GM23338 (cell line): ENCODE measurements at regions not wholly inside any gene's neighbourhood (a gene's known extent, or its start where the extent isn't known, plus 50 kb on each side); places are given as distances from the start of the nearest gene placed in this dataset.
"Not testable (repeated sequence)": the region's sequence is repeated elsewhere in the genome, so short reads cannot be mapped to it uniquely, and the experiment has no call there.

Source experiments
- ATAC-seq: fragments of 200-7000 bp; cut with Tn5 transposase; 3 replicates; pipeline ENCODE4 v1.9.1; 2020
- DNase-seq: peaks from one replicate; pipeline ENCODE4 v3.0.0-alpha.2; 2015; ENCODE audit warnings: low spot score
- H2AFZ ChIP-seq: fragments of 200-600 bp; sonication (generic); 2 replicates; pipeline ENCODE4 v1.8.0; 2016; ENCODE audit warnings: antibody characterized with exemption, mild to moderate bottlenecking, moderate library complexity
- H3F3A ChIP-seq: fragments of 200-600 bp; sonication (generic); replicated peaks from 2 replicates; pipeline ENCODE4 v1.8.0; 2017; ENCODE audit warnings: antibody characterized with exemption, mixed run types, low read depth
- H3K27ac ChIP-seq: fragments of 200-600 bp; sonication (generic); 2 replicates; pipeline ENCODE4 v1.6.1; 2016; ENCODE audit warnings: low read depth
- H3K27me3 ChIP-seq: fragments of 200-600 bp; sonication (generic); 2 replicates; pipeline ENCODE4 v1.8.0; 2016; ENCODE audit warnings: mild to moderate bottlenecking, mixed run types, moderate library complexity; ENCODE audit not compliant: insufficient read depth
- H3K36me3 ChIP-seq: fragments of 200-600 bp; sonication (generic); 2 replicates; pipeline ENCODE4 v1.8.0; 2016; ENCODE audit warnings: mild to moderate bottlenecking; ENCODE audit not compliant: insufficient read depth
- H3K4me1 ChIP-seq: fragments of 200-600 bp; sonication (generic); 2 replicates; pipeline ENCODE4 v1.8.0; 2016; ENCODE audit warnings: mild to moderate bottlenecking, moderate library complexity; ENCODE audit not compliant: insufficient read depth
- H3K4me2 ChIP-seq: fragments of 200-600 bp; sonication (generic); 2 replicates; pipeline ENCODE4 v1.7.1; 2017; ENCODE audit warnings: mixed run types
- H3K4me3 ChIP-seq: fragments of 200-600 bp; sonication (generic); 2 replicates; pipeline ENCODE4 v1.6.1; 2016; ENCODE audit warnings: mixed run types
- H3K79me2 ChIP-seq: fragments of 200-600 bp; sonication (generic); replicated peaks from 2 replicates; pipeline ENCODE4 v1.8.0; 2017; ENCODE audit warnings: mild to moderate bottlenecking; ENCODE audit not compliant: insufficient read depth
- H3K9me2 ChIP-seq: fragments of 200-600 bp; sonication (generic); 2 replicates; pipeline ENCODE4 v1.8.0; 2017; ENCODE audit not compliant: insufficient read depth
- H4K20me1 ChIP-seq: fragments of 200-600 bp; sonication (generic); replicated peaks from 2 replicates; pipeline ENCODE4 v1.8.0; 2017; ENCODE audit warnings: mild to moderate bottlenecking; ENCODE audit not compliant: insufficient read depth
- H3K27ac Mint-ChIP-seq: 2 replicates; pipeline ENCODE4 v1.8.0; 2020; ENCODE audit warnings: inconsistent platforms, mild to moderate bottlenecking, moderate library complexity, mixed read lengths
- H3K27me3 Mint-ChIP-seq: 3 replicates; pipeline ENCODE4 v1.8.0; 2022; ENCODE audit warnings: low read depth, mild to moderate bottlenecking, moderate library complexity, mixed read lengths, inconsistent platforms; ENCODE audit not compliant: insufficient read depth, poor library complexity
- H3K36me3 Mint-ChIP-seq: 3 replicates; pipeline ENCODE4 v1.8.0; 2021; ENCODE audit warnings: low read depth, mild to moderate bottlenecking, inconsistent platforms, moderate library complexity, mixed read lengths
- H3K4me1 Mint-ChIP-seq: 3 replicates; pipeline ENCODE4 v1.8.0; 2020; ENCODE audit warnings: mild to moderate bottlenecking, inconsistent platforms, mixed read lengths
- H3K4me3 Mint-ChIP-seq: 3 replicates; pipeline ENCODE4 v1.8.0; 2021; ENCODE audit warnings: moderate library complexity, mild to moderate bottlenecking, inconsistent platforms, mixed read lengths
- H3K9me3 Mint-ChIP-seq: 3 replicates; pipeline ENCODE4 v1.8.0; 2020; ENCODE audit warnings: moderate library complexity, mild to moderate bottlenecking, inconsistent platforms, mixed read lengths

GRCh38 chr15:21324720-21325460, 115.4 kb downstream of the POTEB3 start:
- H3K79me2 ChIP-seq, H3K36me3 Mint-ChIP-seq, H3K36me3 ChIP-seq, ATAC-seq, H3K27ac Mint-ChIP-seq, H3K27ac ChIP-seq, H3K4me1 ChIP-seq, H3K4me2 ChIP-seq, H3K9me2 ChIP-seq, H3K27me3 ChIP-seq, H3K4me1 Mint-ChIP-seq, H3K27me3 Mint-ChIP-seq, DNase-seq, H3K4me3 Mint-ChIP-seq, H3K4me3 ChIP-seq, H3K9me3 Mint-ChIP-seq, H4K20me1 ChIP-seq, H3F3A ChIP-seq, H2AFZ ChIP-seq: not testable (repeated sequence)

DNA sequence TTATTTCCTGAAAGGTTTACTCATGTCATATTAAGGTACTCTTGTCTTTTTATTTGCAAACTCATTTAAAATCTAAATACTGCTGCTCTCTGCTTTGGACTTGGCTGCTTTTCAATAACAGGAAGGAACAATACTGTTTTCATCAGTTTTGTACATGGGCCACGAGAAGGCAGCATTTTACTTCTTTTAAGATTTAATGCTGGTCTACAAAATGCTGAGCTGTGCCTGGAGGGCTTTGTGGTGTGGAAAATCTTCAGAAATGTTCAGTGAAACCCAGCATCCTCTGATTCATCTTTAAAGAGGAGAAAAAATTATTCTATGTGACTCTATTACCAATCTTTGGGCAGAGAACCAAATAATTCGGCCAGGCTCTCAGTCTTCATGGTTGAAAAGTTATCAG, 155.9 kb downstream of the POTEB3 start:
- not testable (repeated sequence) for DNase-seq, H3K27ac ChIP-seq, H3K9me3 Mint-ChIP-seq, H3K4me3 Mint-ChIP-seq, H3F3A ChIP-seq, ATAC-seq, H3K27me3 ChIP-seq, H4K20me1 ChIP-seq, H3K36me3 Mint-ChIP-seq, H3K4me3 ChIP-seq, H3K9me2 ChIP-seq, H3K4me2 ChIP-seq, H2AFZ ChIP-seq, H3K4me1 ChIP-seq, H3K27ac Mint-ChIP-seq, H3K79me2 ChIP-seq, H3K4me1 Mint-ChIP-seq, H3K27me3 Mint-ChIP-seq, H3K36me3 ChIP-seq

- not testable (repeated sequence) for H3K4me2 ChIP-seq, H3K9me3 Mint-ChIP-seq, H3K27ac ChIP-seq, ATAC-seq, H3K27ac Mint-ChIP-seq, H3K27me3 ChIP-seq, H3K36me3 Mint-ChIP-seq, H3K4me1 ChIP-seq, DNase-seq, H3K4me1 Mint-ChIP-seq, H3K79me2 ChIP-seq, H3K4me3 Mint-ChIP-seq, H3F3A ChIP-seq, H3K4me3 ChIP-seq, H3K27me3 Mint-ChIP-seq, H2AFZ ChIP-seq, H3K36me3 ChIP-seq, H3K9me2 ChIP-seq, H4K20me1 ChIP-seq
Measured at GRCh38 chr15:21283210-21283609, 157.1 kb downstream of the POTEB3 start.

GRCh38 chr15:21280272-21280671, 160.0 kb downstream of the POTEB3 start:
- not testable (repeated sequence) for H3K27ac Mint-ChIP-seq, H3K9me2 ChIP-seq, H3K79me2 ChIP-seq, ATAC-seq, H3K4me2 ChIP-seq, H3K27ac ChIP-seq, H4K20me1 ChIP-seq, H3K27me3 ChIP-seq, H3K9me3 Mint-ChIP-seq, H3F3A ChIP-seq, H3K36me3 ChIP-seq, H3K4me3 Mint-ChIP-seq, H3K36me3 Mint-ChIP-seq, H3K4me3 ChIP-seq, H3K4me1 Mint-ChIP-seq, H3K4me1 ChIP-seq, H2AFZ ChIP-seq, H3K27me3 Mint-ChIP-seq, DNase-seq

DNA sequence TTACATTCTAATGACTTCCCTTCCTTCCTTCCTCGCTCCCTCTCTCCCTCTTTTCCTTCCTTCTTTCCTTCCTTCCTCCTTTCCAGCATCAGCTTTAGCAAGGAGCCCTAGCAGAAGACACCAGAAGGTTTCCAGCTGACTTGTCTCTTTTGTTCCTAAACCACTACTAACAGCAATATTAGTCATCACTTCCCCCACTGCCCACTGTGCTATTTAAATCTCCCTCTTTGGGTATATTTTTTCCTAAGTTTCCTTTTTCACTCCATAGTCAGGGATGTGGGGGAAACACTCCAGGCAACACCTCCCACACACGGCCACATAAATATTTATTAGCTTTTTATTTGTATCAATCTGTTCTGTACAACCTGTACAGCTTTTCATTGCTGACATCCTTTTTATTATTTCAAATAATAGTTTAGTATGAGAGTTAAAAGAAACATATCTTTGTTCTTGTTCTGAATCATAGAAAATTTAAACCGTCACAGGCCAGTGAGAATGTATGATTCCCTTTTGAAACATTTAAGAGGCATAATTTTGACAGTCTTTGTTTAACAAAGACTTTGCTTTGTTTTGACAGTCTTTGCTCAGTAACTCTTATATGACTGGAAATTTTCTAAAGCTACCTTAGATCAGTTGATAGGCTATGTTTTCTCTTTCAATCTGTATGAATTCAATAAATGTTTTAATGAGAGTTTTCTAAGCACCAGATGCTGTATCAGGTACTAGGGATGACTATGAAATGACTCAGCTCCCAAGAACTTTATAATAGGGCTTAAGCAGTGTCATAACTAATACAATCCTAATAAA, 167.9 kb downstream of the POTEB3 start:
- not testable (repeated sequence) for H3F3A ChIP-seq, H3K27ac ChIP-seq, H3K27ac Mint-ChIP-seq, H3K27me3 ChIP-seq, H3K4me3 Mint-ChIP-seq, H3K4me1 ChIP-seq, H3K4me3 ChIP-seq, H3K27me3 Mint-ChIP-seq, H3K9me2 ChIP-seq, H3K4me1 Mint-ChIP-seq, ATAC-seq, H2AFZ ChIP-seq, DNase-seq, H3K79me2 ChIP-seq, H4K20me1 ChIP-seq, H3K4me2 ChIP-seq
- H3K36me3 ChIP-seq = peaks cover 21% of the 10 kb centered on the region; the same call in 1 of the 2 replicates
- peaks cover 58% of the 10 kb centered on the region for H3K9me3 Mint-ChIP-seq
- peaks cover 30% of the 10 kb centered on the region for H3K36me3 Mint-ChIP-seq
